H1 (cell line): ENCODE measurements at regions not wholly inside any gene's neighbourhood (a gene's known extent, or its start where the extent isn't known, plus 50 kb on each side); places are given as distances from the start of the nearest gene placed in this dataset.

ENCODE experiments used
- CTCF ChIA-PET: fragments of 300-600 bp; sonication (Branson Sonifier 250); formaldehyde crosslinking; loops from one replicate; lab custom pipeline; 2021; ENCODE audit not compliant: partially characterized antibody; lab: Charles Lee
- POLR2A ChIA-PET: fragments of 300-600 bp; sonication (Branson Sonifier 250); formaldehyde crosslinking; loops from one replicate; lab custom pipeline; 2021; ENCODE audit warnings: inconsistent platforms; ENCODE audit not compliant: partially characterized antibody; lab: Charles Lee
- DNase-seq, 2 experiments: peaks; one replicate each; pipeline versions ENCODE4 v3.0.0 to v3.0.0-alpha.2; 2010 to 2022; ENCODE audit warnings: low spot score in 2 of 2, low read depth in 1 of 2, mixed read lengths in 1 of 2
- FAIRE-seq: peaks from 2 replicates; lab custom pipeline; 2011; peaks lifted over from hg19 to GRCh38; lab: Jason Lieb, UNC
- H2AFZ ChIP-seq: 2 replicates; pipeline ENCODE4 v1.8.1; 2012; ENCODE audit warnings: low read length, inconsistent platforms
- H2AK5ac ChIP-seq: 2 replicates; pipeline ENCODE4 v1.6.1; 2013; ENCODE audit warnings: low read depth, low read length
- H2BK120ac ChIP-seq: replicated peaks from 2 replicates; pipeline ENCODE3; 2013; ENCODE audit warnings: low read depth, low read length, inconsistent platforms
- H2BK12ac ChIP-seq: 2 replicates; pipeline ENCODE4 v1.6.1; 2013; ENCODE audit warnings: low read depth, low read length
- H2BK15ac ChIP-seq: 2 replicates; pipeline ENCODE4 v1.6.1; 2013; ENCODE audit warnings: low read length
- H2BK20ac ChIP-seq: 2 replicates; pipeline ENCODE4 v1.6.1; 2013; ENCODE audit warnings: low read length
- H2BK5ac ChIP-seq: 2 replicates; pipeline ENCODE4 v1.6.1; 2013; ENCODE audit warnings: low read depth, low read length
- H3K14ac ChIP-seq: 2 replicates; pipeline ENCODE4 v1.6.1; 2013; ENCODE audit warnings: inconsistent platforms; ENCODE audit not compliant: insufficient read length
- H3K18ac ChIP-seq: 2 replicates; pipeline ENCODE4 v1.6.1; 2013; ENCODE audit warnings: low read length; ENCODE audit errors: extremely low read depth
- H3K23ac ChIP-seq: 2 replicates; pipeline ENCODE4 v1.6.1; 2013; ENCODE audit warnings: inconsistent platforms; ENCODE audit not compliant: insufficient read length
- H3K23me2 ChIP-seq: 2 replicates; pipeline ENCODE4 v1.6.1; 2013; ENCODE audit warnings: low read depth, low read length
- H3K27ac ChIP-seq: 2 replicates; pipeline ENCODE4 v1.6.1; 2011; ENCODE audit warnings: low read depth, low read length, inconsistent platforms
- H3K27me3 ChIP-seq, 4 experiments: replicated peaks in 1 of 4; 1 replicate in 1 of 4; 2 replicates in 3 of 4; pipeline versions ENCODE4 v1.6.1 to v1.8.1; 2011 to 2013; ENCODE audit warnings: low read length in 3 of 4, mild to moderate bottlenecking in 3 of 4, inconsistent platforms in 2 of 4, mixed read lengths in 2 of 4, moderate library complexity in 1 of 4; ENCODE audit not compliant: control insufficient read depth in 3 of 4, insufficient read depth in 3 of 4; ENCODE audit errors: extremely low read depth in 1 of 4
- H3K36me3 ChIP-seq, 4 experiments: 2 replicates each; pipeline versions ENCODE4 v1.6.1 to v1.8.1; 2011 to 2013; ENCODE audit warnings: mild to moderate bottlenecking in 4 of 4, low read length in 3 of 4, moderate library complexity in 2 of 4, control low read depth in 1 of 4, inconsistent platforms in 1 of 4; ENCODE audit not compliant: insufficient read depth in 4 of 4, control insufficient read depth in 2 of 4
- H3K4ac ChIP-seq: replicated peaks from 2 replicates; pipeline ENCODE3; 2013; ENCODE audit warnings: low read length, low read depth, mixed read lengths, inconsistent platforms; ENCODE audit not compliant: insufficient read length
- H3K4me1 ChIP-seq, 4 experiments: replicated peaks in 1 of 4; 1 replicate in 1 of 4; 2 replicates in 3 of 4; pipeline versions ENCODE4 v1.6.1 to v1.8.1; 2011 to 2013; ENCODE audit warnings: low read length in 3 of 4, inconsistent platforms in 2 of 4, mixed read lengths in 1 of 4; ENCODE audit not compliant: insufficient read depth in 4 of 4, control insufficient read depth in 3 of 4
- H3K4me2 ChIP-seq, 2 experiments: 2 replicates each; pipeline versions ENCODE4 v1.6.1 to v1.8.1; 2011 to 2013; ENCODE audit warnings: low read depth in 2 of 2, low read length in 2 of 2, control low read depth in 1 of 2, inconsistent platforms in 1 of 2, mild to moderate bottlenecking in 1 of 2; ENCODE audit not compliant: insufficient read depth in 1 of 2
- H3K4me3 ChIP-seq, 4 experiments: fragments of 200-600, 300-600 bp in 1 of 4; sonication (generic), shearing (Covaris generic), sonication (Bioruptor Twin) in 1 of 4; 2 replicates each; pipeline versions ENCODE4 v1.5.1 to v1.8.1; 2011 to 2016; ENCODE audit warnings: low read length in 4 of 4, low read depth in 3 of 4, control low read depth in 2 of 4, inconsistent platforms in 2 of 4, mild to moderate bottlenecking in 2 of 4, mixed read lengths in 1 of 4, moderate library complexity in 1 of 4; ENCODE audit not compliant: insufficient read depth in 2 of 4; ENCODE audit errors: extremely low read depth in 1 of 4
- H3K56ac ChIP-seq: replicated peaks from 2 replicates; pipeline ENCODE3; 2013; ENCODE audit warnings: low read depth, mild to moderate bottlenecking, mixed read lengths, low read length, inconsistent platforms; ENCODE audit not compliant: insufficient read length
- H3K79me1 ChIP-seq: 2 replicates; pipeline ENCODE4 v1.6.1; 2013; ENCODE audit warnings: low read depth, low read length, control low read depth
- H3K79me2 ChIP-seq, 2 experiments: 2 replicates each; pipeline versions ENCODE4 v1.6.1 to v1.8.1; 2012 to 2013; ENCODE audit warnings: low read length in 2 of 2, mild to moderate bottlenecking in 2 of 2, inconsistent platforms in 1 of 2; ENCODE audit not compliant: insufficient read depth in 2 of 2, control insufficient read depth in 1 of 2
- H3K9ac ChIP-seq, 4 experiments: replicated peaks in 1 of 4; 1 replicate in 1 of 4; 2 replicates in 3 of 4; pipeline versions ENCODE4 v1.6.1 to v1.8.1; 2011 to 2013; ENCODE audit warnings: low read depth in 3 of 4, low read length in 3 of 4, control low read depth in 2 of 4, mild to moderate bottlenecking in 2 of 4, moderate library complexity in 2 of 4, inconsistent platforms in 1 of 4; ENCODE audit errors: extremely low read depth in 1 of 4
- H3K9me3 ChIP-seq, 2 experiments: 2 replicates each; pipeline versions ENCODE4 v1.6.1 to v1.8.1; 2012 to 2013; ENCODE audit warnings: mild to moderate bottlenecking in 2 of 2, moderate library complexity in 2 of 2, control low read depth in 1 of 2, inconsistent platforms in 1 of 2, low read depth in 1 of 2, low read length in 1 of 2, mixed read lengths in 1 of 2; ENCODE audit not compliant: insufficient read depth in 2 of 2
- H4K20me1 ChIP-seq, 2 experiments: replicated peaks in 1 of 2; 2 replicates each; pipeline versions ENCODE3 to v1.8.1; 2011 to 2013; ENCODE audit warnings: inconsistent platforms in 2 of 2, low read length in 2 of 2, mild to moderate bottlenecking in 1 of 2; ENCODE audit not compliant: insufficient read depth in 2 of 2, control insufficient read depth in 1 of 2
- H4K5ac ChIP-seq: 2 replicates; pipeline ENCODE4 v1.6.1; 2013; ENCODE audit warnings: low read length, low read depth, mixed read lengths, inconsistent platforms; ENCODE audit not compliant: insufficient read length
- H4K8ac ChIP-seq: 2 replicates; pipeline ENCODE4 v1.8.0; 2013; ENCODE audit warnings: mild to moderate bottlenecking, moderate library complexity, low read length, inconsistent platforms; ENCODE audit not compliant: insufficient read depth; ENCODE audit errors: extremely low read depth
- H4K91ac ChIP-seq: replicated peaks from 2 replicates; pipeline ENCODE3; 2013; ENCODE audit warnings: low read length, mixed read lengths, inconsistent platforms; ENCODE audit not compliant: insufficient read length
- ASH2L ChIP-seq: fragments of 200-600, 300-600 bp; sonication (generic); IDR thresholded peaks from one replicate; pipeline ENCODE4 v1.7.1; 2017; ENCODE audit warnings: low read length
- EZH2 ChIP-seq: fragments of 200-600 bp; sonication (generic); IDR thresholded peaks from 2 replicates; pipeline ENCODE4 v1.7.1; 2012; ENCODE audit warnings: low read depth, mild to moderate bottlenecking, moderate library complexity, low read length, inconsistent platforms; ENCODE audit not compliant: severe bottlenecking
- FOSL1 ChIP-seq: IDR thresholded peaks from 2 replicates; pipeline ENCODE4 v1.6.1; 2011; ENCODE audit warnings: mild to moderate bottlenecking, low read depth, low read length, moderate library complexity; ENCODE audit not compliant: insufficient read depth
- GTF2F1 ChIP-seq: IDR thresholded peaks from 2 replicates; pipeline ENCODE4 v1.6.1; 2012; ENCODE audit warnings: low read depth, low read length, improper control_type of control experiment, borderline replicate concordance
- JUN ChIP-seq: IDR thresholded peaks from 2 replicates; pipeline ENCODE4 v1.6.1; 2011; ENCODE audit warnings: low read depth, mild to moderate bottlenecking, improper control_type of control experiment, low read length
- KDM5A ChIP-seq: fragments of 200-600 bp; IDR thresholded peaks from 2 replicates; pipeline ENCODE4 v1.7.1; 2012; ENCODE audit warnings: mild to moderate bottlenecking, low read length, inconsistent platforms, mixed read lengths
- NANOG ChIP-seq: IDR thresholded peaks from 2 replicates; pipeline ENCODE4 v1.6.1; 2011; ENCODE audit warnings: low read length, low read depth, mild to moderate bottlenecking, inconsistent platforms; ENCODE audit not compliant: insufficient read depth, poor library complexity, severe bottlenecking
- RBBP5 ChIP-seq: IDR thresholded peaks from 2 replicates; pipeline ENCODE4 v1.7.1; 2012; ENCODE audit warnings: low read depth, mild to moderate bottlenecking, inconsistent platforms, low read length, moderate library complexity, borderline replicate concordance
- RNF2 ChIP-seq: fragments of 200-900, 300-1000 bp; sonication (generic); IDR thresholded peaks from 2 replicates; pipeline ENCODE4 v1.7.1; 2016; ENCODE audit warnings: borderline replicate concordance, low read depth, mild to moderate bottlenecking, antibody characterized with exemption, low read length; ENCODE audit not compliant: poor library complexity, severe bottlenecking; ENCODE audit errors: missing control alignments
- SP1 ChIP-seq: IDR thresholded peaks from 2 replicates; pipeline ENCODE4 v1.6.1; 2011; ENCODE audit warnings: low read depth, low read length
- SP4 ChIP-seq: IDR thresholded peaks from 2 replicates; pipeline ENCODE4 v1.6.1; 2012; ENCODE audit warnings: low read length, inconsistent platforms
- WGBS, 2 experiments: shearing (Covaris generic) in 1 of 2; methylation state at CpG; one replicate each; pipeline versions ENCODE4 v1.1.6 to v1.1.7; 2013 to 2015; ENCODE audit warnings: low lambda C conversion rate in 2 of 2, mixed read lengths in 2 of 2, inconsistent platforms in 1 of 2, low coverage in 1 of 2, missing lambda C conversion rate in 1 of 2; ENCODE audit not compliant: insufficient replicate concordance in 2 of 2, insufficient coverage in 1 of 2, insufficient read length in 1 of 2; ENCODE audit errors: extremely low coverage in 1 of 2, missing lambda C conversion rate in 1 of 2; 5-methylcytosine and 5-hydroxymethylcytosine counted together
- TF ChIP-seq, protein P1 (sequence below): IDR thresholded peaks from 2 replicates; pipeline ENCODE4 v1.6.1; 2011; ENCODE audit warnings: low read length, improper control_type of control experiment
- TF ChIP-seq, protein P2 (sequence below): IDR thresholded peaks from 2 replicates; pipeline ENCODE4 v1.6.1; 2011; ENCODE audit warnings: low read depth, mild to moderate bottlenecking, low read length; ENCODE audit not compliant: insufficient read depth

GRCh38 chr4:182022909-182023308, 220.3 kb upstream of the TENM3 start:
- no peak overlapping the region for H2BK15ac ChIP-seq
- FAIRE-seq = peak; percentile 36
- WGBS, 2 experiments = 74 to 100% methylated on average over 1 to 5 of the region's 5 CpGs
- TF ChIP-seq FOSL1 (no peak), NANOG (no peak), RBBP5 (no peak), ASH2L (no peak), JUN (no peak), SP4 (no peak), RNF2 (no peak), GTF2F1 (no peak), KDM5A (no peak), EZH2 (no peak), SP1 (no peak)
- TF ChIP-seq, protein P1, sequence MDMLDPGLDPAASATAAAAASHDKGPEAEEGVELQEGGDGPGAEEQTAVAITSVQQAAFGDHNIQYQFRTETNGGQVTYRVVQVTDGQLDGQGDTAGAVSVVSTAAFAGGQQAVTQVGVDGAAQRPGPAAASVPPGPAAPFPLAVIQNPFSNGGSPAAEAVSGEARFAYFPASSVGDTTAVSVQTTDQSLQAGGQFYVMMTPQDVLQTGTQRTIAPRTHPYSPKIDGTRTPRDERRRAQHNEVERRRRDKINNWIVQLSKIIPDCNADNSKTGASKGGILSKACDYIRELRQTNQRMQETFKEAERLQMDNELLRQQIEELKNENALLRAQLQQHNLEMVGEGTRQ = no peak
- TF ChIP-seq, protein P2, sequence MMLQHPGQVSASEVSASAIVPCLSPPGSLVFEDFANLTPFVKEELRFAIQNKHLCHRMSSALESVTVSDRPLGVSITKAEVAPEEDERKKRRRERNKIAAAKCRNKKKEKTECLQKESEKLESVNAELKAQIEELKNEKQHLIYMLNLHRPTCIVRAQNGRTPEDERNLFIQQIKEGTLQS = no peak

More at GRCh38 chr4:182022909-182023308, 220.3 kb upstream of the TENM3 start:
- Histone ChIP-seq H2BK120ac (no peak overlapping the region), H3K79me2 (no peaks in the 10 kb centered on the region), H2BK12ac (no peak overlapping the region), H3K36me3 (no peaks in the 10 kb centered on the region), H3K9ac (no peak overlapping the region), H4K5ac (no peak overlapping the region), H2AFZ (no peak overlapping the region), H2BK5ac (no peak overlapping the region), H3K4ac (no peak overlapping the region), H4K91ac (no peak overlapping the region), H3K4me2 (no peak overlapping the region), H3K4me1 (no peaks in the 10 kb centered on the region), H2AK5ac (no peak overlapping the region), H4K20me1 (no peaks in the 10 kb centered on the region), H3K79me1 (no peaks in the 10 kb centered on the region), H3K23ac (no peak overlapping the region), H3K27ac (no peak overlapping the region), H2BK20ac (no peak overlapping the region), H3K56ac (no peak overlapping the region), H4K8ac (no peak overlapping the region), H3K9me3 (peaks cover 3 to 6% of the 10 kb centered on the region in 2 experiments; a peak in 2 of 4 replicates), H3K4me3 (no peak overlapping the region), H3K14ac (no peak overlapping the region), H3K23me2 (no peaks in the 10 kb centered on the region), H3K18ac (no peak overlapping the region), H3K27me3 (no peaks in the 10 kb centered on the region)
- ChIA-PET CTCF (interaction anchor here (0.7 to 1.3 kb wide), 2 partner anchors 9 to 66 kb away, joined by 4 to 5 read pairs; no protein-coding TSS in a partner anchor), POLR2A (interaction anchor here (0.8 kb wide), 1 partner anchor 13 kb away, joined by 3 read pairs; no protein-coding TSS in a partner anchor)
- no peak for DNase-seq
